Fibroblast of mammary gland (primary cell): ENCODE measurements at regions not wholly inside any gene's neighbourhood (a gene's known extent, or its start where the extent isn't known, plus 50 kb on each side); places are given as distances from the start of the nearest gene placed in this dataset.
"Not testable (repeated sequence)": the region's sequence is repeated elsewhere in the genome, so short reads cannot be mapped to it uniquely, and the experiment has no call there.

ENCODE experiments used
- DNase-seq: peaks from one replicate; pipeline ENCODE4 v3.0.0-alpha.2; 2010; ENCODE audit warnings: low read depth
- H3K4me3 ChIP-seq: 2 replicates; pipeline ENCODE4 v1.5.1; 2011; ENCODE audit warnings: low read depth, mild to moderate bottlenecking, low read length, moderate library complexity; ENCODE audit not compliant: control insufficient read depth
- TF ChIP-seq, protein P1 (sequence below): conservative IDR thresholded peaks from 2 replicates; pipeline ENCODE4 v1.5.1; 2011; ENCODE audit warnings: low read depth, low read length, inconsistent platforms; ENCODE audit not compliant: control insufficient read depth, insufficient read depth

- H3K4me3 ChIP-seq: no peak overlapping the region
- TF ChIP-seq, protein P1, sequence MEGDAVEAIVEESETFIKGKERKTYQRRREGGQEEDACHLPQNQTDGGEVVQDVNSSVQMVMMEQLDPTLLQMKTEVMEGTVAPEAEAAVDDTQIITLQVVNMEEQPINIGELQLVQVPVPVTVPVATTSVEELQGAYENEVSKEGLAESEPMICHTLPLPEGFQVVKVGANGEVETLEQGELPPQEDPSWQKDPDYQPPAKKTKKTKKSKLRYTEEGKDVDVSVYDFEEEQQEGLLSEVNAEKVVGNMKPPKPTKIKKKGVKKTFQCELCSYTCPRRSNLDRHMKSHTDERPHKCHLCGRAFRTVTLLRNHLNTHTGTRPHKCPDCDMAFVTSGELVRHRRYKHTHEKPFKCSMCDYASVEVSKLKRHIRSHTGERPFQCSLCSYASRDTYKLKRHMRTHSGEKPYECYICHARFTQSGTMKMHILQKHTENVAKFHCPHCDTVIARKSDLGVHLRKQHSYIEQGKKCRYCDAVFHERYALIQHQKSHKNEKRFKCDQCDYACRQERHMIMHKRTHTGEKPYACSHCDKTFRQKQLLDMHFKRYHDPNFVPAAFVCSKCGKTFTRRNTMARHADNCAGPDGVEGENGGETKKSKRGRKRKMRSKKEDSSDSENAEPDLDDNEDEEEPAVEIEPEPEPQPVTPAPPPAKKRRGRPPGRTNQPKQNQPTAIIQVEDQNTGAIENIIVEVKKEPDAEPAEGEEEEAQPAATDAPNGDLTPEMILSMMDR: no peak
- DNase-seq: no peak
Observed at GRCh38 chr7:124113045-124113444, 80.2 kb upstream of the TMEM229A start.

DNA sequence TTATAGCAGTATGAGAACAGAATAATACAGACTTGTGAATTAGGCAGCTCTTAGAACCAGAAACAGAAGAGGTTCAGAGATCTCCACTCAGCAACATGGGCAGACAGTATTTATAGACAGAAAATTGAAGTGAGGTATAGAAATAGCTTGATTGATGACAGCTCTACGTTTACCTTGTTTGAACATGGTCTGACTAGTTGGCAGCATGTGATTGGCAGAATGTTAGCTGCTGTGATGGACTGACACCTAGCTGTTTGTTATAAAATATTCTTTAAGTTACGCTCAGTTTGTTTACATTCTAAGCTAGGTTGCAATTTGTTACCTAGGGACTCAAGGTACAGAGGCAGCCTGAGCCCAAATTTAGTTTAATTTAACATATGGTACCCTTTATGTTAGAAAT, 73.7 kb upstream of the TMEM229A start:
- H3K4me3 ChIP-seq: no peak overlapping the region
- DNase-seq: no peak
- TF ChIP-seq, protein P1: no peak

- TF ChIP-seq, protein P1: peak; percentile 20
- DNase-seq: peak; percentile 6
- no peak overlapping the region for H3K4me3 ChIP-seq
Observed at GRCh38 chr7:124101173-124101768, 68.4 kb upstream of the TMEM229A start.

- no peak overlapping the region for H3K4me3 ChIP-seq
- TF ChIP-seq, protein P1: no peak
- no peak for DNase-seq
Observed at GRCh38 chr7:124100190-124100589, 67.3 kb upstream of the TMEM229A start.

GRCh38 chr7:124099585-124099984, 66.7 kb upstream of the TMEM229A start:
- H3K4me3 ChIP-seq, DNase-seq: not testable (repeated sequence)

DNA sequence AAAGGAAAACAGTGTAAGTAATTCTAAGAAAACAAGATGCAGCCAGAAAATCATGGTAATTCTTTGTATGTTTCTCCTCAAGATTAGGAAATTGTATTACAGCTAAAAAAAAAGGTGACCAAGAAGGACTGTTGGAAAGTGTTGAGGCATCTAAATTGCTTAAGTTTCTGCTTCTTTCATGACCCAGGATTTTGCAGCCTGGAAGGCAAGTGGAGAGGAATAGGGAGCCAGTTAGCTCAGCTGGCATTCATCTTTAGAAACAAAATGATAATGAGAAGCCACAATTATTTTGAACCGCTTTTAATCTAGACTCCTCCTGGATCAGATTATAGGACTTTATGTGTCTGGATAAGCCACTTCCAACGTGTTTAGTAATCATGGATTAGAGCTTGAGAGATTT, 56.8 kb upstream of the TMEM229A start:
- TF ChIP-seq, protein P1: no peak
- H3K4me3 ChIP-seq: no peak overlapping the region
- no peak for DNase-seq

DNA sequence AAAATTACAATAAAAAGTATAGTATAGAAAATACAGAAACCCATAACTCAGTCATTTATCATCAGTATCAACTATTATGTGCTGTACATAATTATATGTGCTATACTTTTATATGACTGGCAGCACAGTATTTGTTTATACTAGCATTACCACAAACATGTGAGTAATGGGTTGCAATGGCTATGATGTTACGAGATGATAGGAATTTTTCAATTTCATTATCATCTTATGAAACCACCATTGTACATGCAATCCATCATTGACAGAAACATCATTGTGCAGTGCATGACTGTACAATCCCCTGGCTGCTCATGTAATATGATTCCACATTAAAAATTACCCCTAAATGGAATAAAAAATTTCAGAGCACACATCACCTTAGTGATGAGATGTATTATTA, 55.7 kb upstream of the TMEM229A start:
- no peak overlapping the region for H3K4me3 ChIP-seq
- no peak for DNase-seq
- TF ChIP-seq, protein P1: no peak

DNA sequence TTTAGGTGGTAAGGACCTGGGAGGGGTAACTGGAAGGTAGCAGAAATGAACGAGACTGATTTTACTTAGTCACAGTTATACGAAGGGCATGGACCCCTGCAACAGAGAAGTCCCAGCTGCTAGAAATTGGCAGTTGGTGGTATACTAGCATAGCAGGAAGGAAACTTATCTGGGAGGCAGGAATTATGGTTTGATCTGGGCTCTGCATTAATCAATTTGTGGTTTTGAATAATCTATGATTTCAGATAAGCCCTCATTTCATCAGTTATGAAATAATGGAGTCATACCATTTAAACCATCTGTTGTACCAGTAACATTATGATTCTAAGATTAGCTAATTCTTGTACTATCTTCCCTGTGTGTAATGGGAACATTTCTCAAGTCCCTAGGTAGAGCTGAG, 54.0 kb upstream of the TMEM229A start:
- no peak for DNase-seq
- H3K4me3 ChIP-seq: no peak overlapping the region
- TF ChIP-seq, protein P1: no peak
